ENCODE measurements at regions not wholly inside any gene's neighbourhood (a gene's known extent, or its start where the extent isn't known, plus 50 kb on each side); places are given as distances from the start of the nearest gene placed in this dataset.

- DNase-seq: no peak
- Histone ChIP-seq H3K27ac (replicated peaks) (no peak overlapping the region), H3K4me3 (no peak overlapping the region), H3K36me3 (no peaks in the 10 kb centered on the region), H3K9me3 (replicated peaks) (peaks cover under 1% of the 10 kb centered on the region), H3K27me3 (ENCODE audit: low read depth) (no peaks in the 10 kb centered on the region), H3K4me1 (no peaks in the 10 kb centered on the region)
- intact Hi-C loops (cut with micrococcal nuclease): no loop called here
- no peak for TF ChIP-seq CTCF (IDR thresholded peaks at IDR 0.05; ENCODE audit: borderline replicate concordance)
Measured at GRCh38 chr12:68429696-68430095, 97.5 kb upstream of the MDM1 start.

GRCh38 chr12:68431786-68432185 lies 99.6 kb upstream of the MDM1 start:
- H3K27me3 ChIP-seq (ENCODE audit: low read depth): no peaks in the 10 kb centered on the region
- H3K4me1 ChIP-seq: no peaks in the 10 kb centered on the region
- peaks cover 14% of the 10 kb centered on the region for H3K9me3 ChIP-seq (replicated peaks)
- H3K36me3 ChIP-seq: peaks cover 4% of the 10 kb centered on the region
- intact Hi-C loops (cut with micrococcal nuclease): no loop called here
- no peak overlapping the region for H3K4me3 ChIP-seq
- DNase-seq: no peak
- no peak for TF ChIP-seq CTCF (IDR thresholded peaks at IDR 0.05; ENCODE audit: borderline replicate concordance)
- no peak overlapping the region for H3K27ac ChIP-seq (replicated peaks)

DNA sequence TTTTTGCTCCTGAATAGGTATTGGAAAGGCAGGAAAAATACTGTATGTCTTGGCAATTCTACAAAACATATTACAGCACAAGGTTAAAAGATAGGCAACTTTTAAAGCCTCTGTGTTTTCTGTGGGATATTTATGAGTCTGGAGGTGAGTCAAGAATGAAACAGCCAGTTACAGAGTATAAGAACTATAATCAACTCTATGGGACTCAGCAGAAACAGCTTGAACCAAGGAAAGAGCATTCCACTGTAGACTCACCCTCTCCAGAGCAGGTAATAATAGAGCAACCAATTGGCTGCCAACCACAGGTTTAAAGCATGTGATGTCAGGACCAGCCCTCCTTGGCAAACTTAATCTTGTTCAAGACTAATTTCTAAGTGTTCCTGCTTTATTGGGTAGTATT lies 100.5 kb upstream of the MDM1 start:
- Histone ChIP-seq H3K4me3 (no peak overlapping the region), H3K36me3 (peaks cover 4% of the 10 kb centered on the region), H3K27ac (replicated peaks) (no peak overlapping the region), H3K9me3 (replicated peaks) (peaks cover 14% of the 10 kb centered on the region), H3K4me1 (no peaks in the 10 kb centered on the region), H3K27me3 (ENCODE audit: low read depth) (no peaks in the 10 kb centered on the region)
- no peak for TF ChIP-seq CTCF (IDR thresholded peaks at IDR 0.05; ENCODE audit: borderline replicate concordance)
- no peak for DNase-seq
- intact Hi-C loops (cut with micrococcal nuclease): no loop called here

DNA sequence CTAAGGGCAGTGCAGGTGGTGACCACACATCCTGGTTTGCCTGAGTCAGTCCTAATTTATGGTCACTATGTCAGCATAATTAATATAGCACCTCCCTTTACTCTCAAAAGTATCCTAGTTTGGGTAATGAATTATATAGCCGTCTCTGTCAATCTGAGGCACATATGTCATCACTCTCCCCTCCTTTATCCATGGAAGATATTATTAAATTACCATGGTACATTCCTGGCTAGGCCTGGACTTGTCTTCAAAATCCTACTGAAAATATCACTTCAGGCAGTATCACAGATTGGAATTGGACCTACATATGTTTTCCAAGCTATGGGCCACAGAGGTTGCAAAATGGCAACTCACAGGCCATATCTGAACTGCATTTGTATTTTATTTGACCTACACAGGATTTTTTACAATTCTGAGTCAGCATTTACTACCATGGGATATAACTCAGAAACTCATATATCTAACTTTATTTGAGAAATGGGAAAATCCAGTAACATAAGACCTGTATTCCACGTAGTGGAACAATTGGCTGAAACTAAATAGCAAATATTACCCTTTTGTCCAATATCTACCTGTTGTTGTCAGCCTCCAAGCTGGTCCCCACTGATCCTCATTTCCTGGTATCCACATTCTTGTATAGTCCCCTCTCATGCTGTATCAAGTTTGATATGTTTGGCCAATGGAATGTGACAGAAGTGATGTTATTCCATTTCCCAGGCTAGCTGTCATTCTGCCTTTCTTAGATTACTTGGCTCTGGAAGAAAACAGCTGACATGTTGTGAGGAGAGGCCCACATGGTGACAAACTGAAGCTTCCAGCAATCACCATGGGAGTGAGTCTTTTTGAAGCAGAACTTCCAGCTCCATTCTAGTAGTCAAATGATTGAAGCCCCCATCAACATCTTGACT lies 102.5 kb upstream of the MDM1 start:
- H3K4me1 ChIP-seq: no peaks in the 10 kb centered on the region
- H3K36me3 ChIP-seq: peaks cover 4% of the 10 kb centered on the region
- H3K27me3 ChIP-seq (ENCODE audit: low read depth): no peaks in the 10 kb centered on the region
- intact Hi-C loops (cut with micrococcal nuclease): no loop called here
- no peak overlapping the region for H3K27ac ChIP-seq (replicated peaks)
- H3K4me3 ChIP-seq: no peak overlapping the region
- H3K9me3 ChIP-seq (replicated peaks): peaks cover 14% of the 10 kb centered on the region
- no peak for TF ChIP-seq CTCF (IDR thresholded peaks at IDR 0.05; ENCODE audit: borderline replicate concordance)
- no peak for DNase-seq

DNA sequence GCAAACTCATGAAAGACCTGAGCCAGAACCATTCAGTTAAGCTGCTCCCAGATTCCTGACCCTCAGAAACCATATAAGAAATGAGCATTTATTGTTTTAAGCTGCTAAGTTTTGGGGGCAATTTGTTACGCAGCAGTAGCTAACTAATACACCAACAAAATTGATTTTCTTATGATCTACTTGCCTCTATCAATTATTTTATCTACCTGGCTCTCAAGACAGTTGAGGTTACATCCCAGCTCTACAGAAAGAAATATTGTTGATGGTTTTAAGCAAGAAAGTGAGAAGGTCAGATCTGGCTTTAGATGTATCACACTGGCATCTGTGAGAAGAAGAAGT lies 103.1 kb upstream of the MDM1 start:
- Histone ChIP-seq H3K36me3 (peaks cover 4% of the 10 kb centered on the region), H3K27ac (replicated peaks) (no peak overlapping the region), H3K27me3 (ENCODE audit: low read depth) (no peaks in the 10 kb centered on the region), H3K9me3 (replicated peaks) (peaks cover 14% of the 10 kb centered on the region), H3K4me3 (no peak overlapping the region), H3K4me1 (no peaks in the 10 kb centered on the region)
- DNase-seq: no peak
- intact Hi-C loops (cut with micrococcal nuclease): no loop called here
- TF ChIP-seq CTCF (IDR thresholded peaks at IDR 0.05; ENCODE audit: borderline replicate concordance): no peak

Data from left ventricle myocardium inferior (tissue), 1 donor.